Sigmoid colon (tissue), 4 donors: ENCODE measurements at regions not wholly inside any gene's neighbourhood (a gene's known extent, or its start where the extent isn't known, plus 50 kb on each side); places are given as distances from the start of the nearest gene placed in this dataset.

ENCODE experiments used
- EP300 ChIP-seq, 4 donors: sonication (generic); formaldehyde crosslinking; IDR thresholded peaks; one replicate each; pipeline ENCODE4 v1.6.1; 2017; ENCODE audit warnings: antibody characterized with exemption in 4 of 4
- POLR2A ChIP-seq, 2 donors: fragments of 450-650 bp; IDR thresholded peaks; one replicate each; pipeline ENCODE4 v1.6.1; 2016; ENCODE audit warnings: antibody characterized with exemption in 2 of 2, mild to moderate bottlenecking in 2 of 2, moderate library complexity in 2 of 2
- POLR2AphosphoS5 ChIP-seq, 4 donors: sonication (generic); formaldehyde crosslinking; IDR thresholded peaks; one replicate each; pipeline ENCODE4 v1.6.1; 2017; ENCODE audit warnings: antibody characterized with exemption in 4 of 4
- TF ChIP-seq, protein P1 (sequence below), 4 experiments: fragments of 450-650 bp in 3 of 4; fragments of 200-600 bp in 1 of 4; IDR thresholded peaks; one replicate each; pipeline ENCODE4 v1.5.1; 2016 to 2019; ENCODE audit warnings: antibody characterized with exemption in 4 of 4, mild to moderate bottlenecking in 3 of 4, moderate library complexity in 2 of 4

DNA sequence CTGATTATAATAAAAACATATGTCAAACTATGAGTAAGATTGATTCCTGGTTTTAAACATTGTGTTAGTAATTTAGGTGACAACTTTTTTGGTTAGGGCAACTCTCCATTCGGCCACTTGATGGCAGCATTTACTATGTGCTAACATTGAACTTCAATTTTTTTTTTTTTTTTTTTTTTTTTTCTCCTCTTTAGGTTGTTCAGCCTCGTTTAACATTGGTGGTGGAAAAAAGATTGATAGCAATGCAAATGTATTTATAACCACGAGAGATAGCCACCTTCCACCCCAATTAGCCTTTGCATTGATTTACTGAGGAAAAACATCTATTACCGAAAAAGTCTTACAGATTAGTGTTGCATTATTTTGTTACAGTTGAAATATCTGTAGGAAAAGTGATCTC lies 159.1 kb downstream of the CSNK1G3 start:
- TF ChIP-seq, protein P1, sequence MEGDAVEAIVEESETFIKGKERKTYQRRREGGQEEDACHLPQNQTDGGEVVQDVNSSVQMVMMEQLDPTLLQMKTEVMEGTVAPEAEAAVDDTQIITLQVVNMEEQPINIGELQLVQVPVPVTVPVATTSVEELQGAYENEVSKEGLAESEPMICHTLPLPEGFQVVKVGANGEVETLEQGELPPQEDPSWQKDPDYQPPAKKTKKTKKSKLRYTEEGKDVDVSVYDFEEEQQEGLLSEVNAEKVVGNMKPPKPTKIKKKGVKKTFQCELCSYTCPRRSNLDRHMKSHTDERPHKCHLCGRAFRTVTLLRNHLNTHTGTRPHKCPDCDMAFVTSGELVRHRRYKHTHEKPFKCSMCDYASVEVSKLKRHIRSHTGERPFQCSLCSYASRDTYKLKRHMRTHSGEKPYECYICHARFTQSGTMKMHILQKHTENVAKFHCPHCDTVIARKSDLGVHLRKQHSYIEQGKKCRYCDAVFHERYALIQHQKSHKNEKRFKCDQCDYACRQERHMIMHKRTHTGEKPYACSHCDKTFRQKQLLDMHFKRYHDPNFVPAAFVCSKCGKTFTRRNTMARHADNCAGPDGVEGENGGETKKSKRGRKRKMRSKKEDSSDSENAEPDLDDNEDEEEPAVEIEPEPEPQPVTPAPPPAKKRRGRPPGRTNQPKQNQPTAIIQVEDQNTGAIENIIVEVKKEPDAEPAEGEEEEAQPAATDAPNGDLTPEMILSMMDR (IDR thresholded peaks at IDR 0.05), result peak; percentile 38 to 80 (median 67)
- TF ChIP-seq POLR2AphosphoS5 (IDR thresholded peaks at IDR 0.05) (no peak), EP300 (IDR thresholded peaks at IDR 0.05) (no peak), POLR2A (IDR thresholded peaks at IDR 0.05) (no peak)
